Bronchial epithelial cell (primary cell): ENCODE measurements at regions not wholly inside any gene's neighbourhood (a gene's known extent, or its start where the extent isn't known, plus 50 kb on each side); places are given as distances from the start of the nearest gene placed in this dataset.
"Not testable (repeated sequence)": the region's sequence is repeated elsewhere in the genome, so short reads cannot be mapped to it uniquely, and the experiment has no call there.

Experiments
- DNase-seq: peaks from one replicate; pipeline ENCODE4 v3.0.0-alpha.2; 2010; ENCODE audit warnings: low read depth
- FAIRE-seq: peaks from 2 replicates; lab custom pipeline; 2011; peaks lifted over from hg19 to GRCh38; lab: Jason Lieb, UNC
- H3K27me3 ChIP-seq: 2 replicates; pipeline ENCODE4 v1.5.1; 2011; ENCODE audit warnings: low read length; ENCODE audit not compliant: control insufficient read depth, insufficient read depth
- H3K36me3 ChIP-seq: 2 replicates; pipeline ENCODE4 v1.5.1; 2011; ENCODE audit warnings: low read length; ENCODE audit not compliant: control insufficient read depth, insufficient read depth
- H3K4me3 ChIP-seq: 2 replicates; pipeline ENCODE4 v1.5.1; 2011; ENCODE audit warnings: mild to moderate bottlenecking, low read depth, low read length, control low read depth
- CTCF ChIP-seq: IDR thresholded peaks from 2 replicates; pipeline ENCODE4 v1.5.1; 2011; ENCODE audit warnings: mild to moderate bottlenecking, moderate library complexity, low read length, control low read depth, inconsistent platforms; ENCODE audit not compliant: insufficient read depth, severe bottlenecking

DNA sequence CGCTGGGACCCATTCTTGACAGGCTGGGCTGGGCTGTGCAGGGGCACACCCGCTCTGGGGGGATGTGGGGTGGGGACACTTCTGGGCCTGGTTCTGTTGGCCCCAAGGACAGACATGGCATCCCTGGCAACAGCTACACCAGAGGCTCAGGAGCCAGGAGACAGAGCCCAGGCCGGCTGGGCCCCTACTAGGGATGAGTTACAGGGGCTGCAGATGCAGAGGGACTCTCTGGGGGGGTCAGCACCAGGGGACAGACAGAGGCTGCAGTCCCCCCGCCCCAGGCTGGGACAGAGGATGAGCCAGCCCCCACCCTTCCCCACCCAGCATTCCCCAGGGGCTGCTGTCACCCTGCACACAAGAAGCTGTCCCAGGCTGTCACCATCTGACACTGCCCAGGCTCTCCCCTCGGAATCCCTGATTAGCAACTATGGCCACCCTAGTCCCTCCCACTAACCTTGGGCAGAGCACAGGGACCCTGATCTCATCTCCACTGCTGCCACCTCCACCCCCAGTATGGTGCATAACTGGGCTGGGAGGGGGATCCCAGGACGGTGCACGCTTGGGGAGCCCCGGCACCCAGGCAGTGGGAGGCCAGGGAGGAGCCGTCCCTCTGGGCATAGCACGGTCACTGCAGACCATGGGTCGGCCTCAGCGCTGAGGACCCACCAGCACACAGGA, 67.5 kb upstream of the TUBA3E start:
- H3K4me3 ChIP-seq, H3K27me3 ChIP-seq, FAIRE-seq, H3K36me3 ChIP-seq, DNase-seq: not testable (repeated sequence)

- H3K27me3 ChIP-seq, FAIRE-seq, DNase-seq, H3K36me3 ChIP-seq, H3K4me3 ChIP-seq: not testable (repeated sequence)
Observed at GRCh38 chr2:130264901-130265320, 66.7 kb upstream of the TUBA3E start.

DNA sequence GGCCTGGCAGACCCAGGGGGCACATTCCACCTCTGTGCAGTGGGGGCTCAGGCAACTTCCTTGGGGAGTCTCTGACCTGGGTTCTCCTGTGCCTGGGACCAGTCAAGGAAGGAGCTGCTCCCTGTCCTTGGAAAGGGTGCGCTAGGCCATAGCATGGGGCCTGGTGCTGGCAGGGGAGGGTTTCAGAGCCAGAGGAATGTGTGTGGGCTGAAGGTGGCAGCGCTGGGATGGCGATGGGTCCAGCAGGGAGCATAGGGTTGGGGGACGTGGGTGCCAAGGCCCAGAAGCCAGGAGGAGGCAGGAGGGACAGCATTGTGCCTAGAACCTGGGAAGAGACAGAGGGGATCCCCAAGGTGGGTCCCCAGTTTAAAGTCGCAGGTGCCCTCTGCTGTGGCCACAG, 66.3 kb upstream of the TUBA3E start:
- H3K27me3 ChIP-seq = no peaks in the 10 kb centered on the region
- no peak for TF ChIP-seq CTCF
- no peak for DNase-seq
- no peaks in the 10 kb centered on the region for H3K36me3 ChIP-seq
- no peak overlapping the region for H3K4me3 ChIP-seq
- FAIRE-seq = no peak

GRCh38 chr2:130264046-130264445, 65.8 kb upstream of the TUBA3E start:
- H3K36me3 ChIP-seq = no peaks in the 10 kb centered on the region

GRCh38 chr2:130263606-130264005, 65.4 kb upstream of the TUBA3E start:
- no peak overlapping the region for H3K4me3 ChIP-seq
- no peaks in the 10 kb centered on the region for H3K27me3 ChIP-seq
- DNase-seq (no peak), FAIRE-seq (no peak)
- TF ChIP-seq CTCF = no peak
- H3K36me3 ChIP-seq = no peaks in the 10 kb centered on the region

More at GRCh38 chr2:130264046-130264445, 65.8 kb upstream of the TUBA3E start:
- H3K4me3 ChIP-seq = no peak overlapping the region
- no peak for TF ChIP-seq CTCF
- no peaks in the 10 kb centered on the region for H3K27me3 ChIP-seq
- DNase-seq (no peak), FAIRE-seq (no peak)

GRCh38 chr2:130261970-130262760, 63.9 kb upstream of the TUBA3E start:
- no peaks in the 10 kb centered on the region for H3K27me3 ChIP-seq
- FAIRE-seq = no peak

More at GRCh38 chr2:130261970-130262760, 63.9 kb upstream of the TUBA3E start:
- Histone ChIP-seq H3K36me3 (no peaks in the 10 kb centered on the region), H3K4me3 (no peak overlapping the region)
- peak; percentile 29 for DNase-seq
- TF ChIP-seq CTCF = no peak
